Breast epithelium (tissue), 4 donors: ENCODE measurements at regions not wholly inside any gene's neighbourhood (a gene's known extent, or its start where the extent isn't known, plus 50 kb on each side); places are given as distances from the start of the nearest gene placed in this dataset.

Experiments
- DNase-seq, 2 donors: peaks; one replicate each; pipeline ENCODE4 v3.0.0-alpha.2; 2019; ENCODE audit warnings: low spot score in 2 of 2
- H3K27ac ChIP-seq, 2 donors: fragments of 200-600 bp; sonication (generic) in 1 of 2; one replicate each; pipeline ENCODE4 v1.5.1; 2016 to 2019; ENCODE audit warnings: mild to moderate bottlenecking in 1 of 2
- H3K27me3 ChIP-seq, 2 donors: fragments of 200-600 bp; sonication (generic) in 1 of 2; one replicate each; pipeline versions ENCODE4 v1.5.1 to v1.6.0; 2017 to 2019; ENCODE audit warnings: control low read depth in 1 of 2, mild to moderate bottlenecking in 1 of 2
- H3K36me3 ChIP-seq: fragments of 200-600 bp; one replicate; pipeline ENCODE4 v1.5.1; 2019
- H3K4me1 ChIP-seq, 2 donors: fragments of 200-600 bp; sonication (generic); one replicate each; pipeline ENCODE4 v1.5.1; 2016 to 2019; ENCODE audit warnings: control low read depth in 1 of 2
- H3K4me3 ChIP-seq, 3 donors: fragments of 200-600 bp; sonication (generic); 1 replicate in 2 of 3; 2 replicates in 1 of 3; pipeline ENCODE4 v1.5.1; 2016 to 2019; ENCODE audit warnings: mild to moderate bottlenecking in 3 of 3, moderate library complexity in 2 of 3
- H3K9me3 ChIP-seq, 2 donors: fragments of 200-600 bp; sonication (generic) in 1 of 2; one replicate each; pipeline ENCODE4 v1.5.1; 2016 to 2019; ENCODE audit warnings: control low read depth in 1 of 2
- CTCF ChIP-seq, 3 donors: fragments of 450-650 bp; IDR thresholded peaks; one replicate each; pipeline ENCODE4 v1.5.1; 2016 to 2017; ENCODE audit warnings: antibody characterized with exemption in 3 of 3, mild to moderate bottlenecking in 3 of 3, moderate library complexity in 3 of 3
- POLR2A ChIP-seq: fragments of 450-650 bp; IDR thresholded peaks from one replicate; pipeline ENCODE4 v1.6.1; 2016; ENCODE audit warnings: antibody characterized with exemption, mild to moderate bottlenecking, moderate library complexity
- POLR2AphosphoS5 ChIP-seq, 3 donors: sonication (generic); formaldehyde crosslinking; IDR thresholded peaks; one replicate each; pipeline ENCODE4 v1.6.1; 2017; ENCODE audit warnings: antibody characterized with exemption in 3 of 3
- intact Hi-C: fragments of 100-400 bp; cut with DNase I; formaldehyde crosslinking; loops from one replicate; pipeline ENCODE4 v1.15.1; 2023; ENCODE audit warnings: low total_unique reads

DNA sequence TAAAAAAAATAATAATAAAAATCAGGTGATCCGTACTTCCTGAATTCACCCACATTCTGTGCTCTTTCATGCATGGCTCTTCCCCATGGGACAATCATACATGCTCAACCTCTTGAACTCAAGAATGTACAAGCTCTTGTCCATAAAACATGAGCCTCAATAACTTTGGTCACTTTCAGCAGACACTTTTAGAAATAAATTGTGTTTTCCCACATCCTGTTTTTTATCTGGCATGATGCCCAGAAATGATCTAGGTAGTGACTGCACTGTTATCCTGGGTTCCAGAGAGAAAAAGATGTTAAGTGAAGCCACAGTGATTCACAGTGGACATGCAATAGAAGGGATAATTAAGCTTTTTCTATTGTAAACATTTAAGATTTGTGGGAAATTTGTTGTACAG, 537.6 kb upstream of the TMEM132C start:
- Histone ChIP-seq H3K4me3 (no peak overlapping the region), H3K36me3 (no peaks in the 10 kb centered on the region), H3K4me1 (no peaks in the 10 kb centered on the region), H3K9me3 (no peaks in the 10 kb centered on the region), H3K27ac (no peak overlapping the region), H3K27me3 (no peaks in the 10 kb centered on the region)
- TF ChIP-seq POLR2AphosphoS5 (IDR thresholded peaks at IDR 0.05): no peak
- no peak for TF ChIP-seq CTCF (IDR thresholded peaks at IDR 0.05)
- no peak for TF ChIP-seq POLR2A
- intact Hi-C loops: no loop called here
- DNase-seq: no peak

GRCh38 chr12:127731657-127732056, 535.3 kb upstream of the TMEM132C start:
- no peaks in the 10 kb centered on the region for H3K36me3 ChIP-seq
- no peak for DNase-seq
- H3K4me3 ChIP-seq: no peak overlapping the region
- intact Hi-C loops: no loop called here
- H3K4me1 ChIP-seq: no peaks in the 10 kb centered on the region
- TF ChIP-seq CTCF (IDR thresholded peaks at IDR 0.05) (no peak), POLR2AphosphoS5 (IDR thresholded peaks at IDR 0.05) (no peak), POLR2A (no peak)
- H3K9me3 ChIP-seq: no peaks in the 10 kb centered on the region
- no peak overlapping the region for H3K27ac ChIP-seq
- H3K27me3 ChIP-seq: no peaks in the 10 kb centered on the region

- TF ChIP-seq POLR2A (no peak), POLR2AphosphoS5 (IDR thresholded peaks at IDR 0.05) (no peak), CTCF (IDR thresholded peaks at IDR 0.05) (no peak)
- no peak overlapping the region for H3K4me3 ChIP-seq
Measured at GRCh38 chr12:127742231-127742630, 524.7 kb upstream of the TMEM132C start.

GRCh38 chr12:127745469-127746212, 521.3 kb upstream of the TMEM132C start:
- Histone ChIP-seq H3K4me3 (no peak overlapping the region), H3K9me3 (no peaks in the 10 kb centered on the region), H3K4me1 (no peaks in the 10 kb centered on the region), H3K27ac (no peak overlapping the region), H3K36me3 (no peaks in the 10 kb centered on the region), H3K27me3 (no peaks in the 10 kb centered on the region)
- no peak for DNase-seq
- intact Hi-C loops: no loop called here
- TF ChIP-seq POLR2AphosphoS5 (IDR thresholded peaks at IDR 0.05) (no peak), POLR2A (no peak), CTCF (IDR thresholded peaks at IDR 0.05) (no peak)

More at GRCh38 chr12:127742231-127742630, 524.7 kb upstream of the TMEM132C start:
- intact Hi-C loops: no loop called here
- Histone ChIP-seq H3K4me1 (no peaks in the 10 kb centered on the region), H3K9me3 (no peaks in the 10 kb centered on the region), H3K27ac (no peak overlapping the region), H3K27me3 (no peaks in the 10 kb centered on the region), H3K36me3 (no peaks in the 10 kb centered on the region)
- no peak for DNase-seq

DNA sequence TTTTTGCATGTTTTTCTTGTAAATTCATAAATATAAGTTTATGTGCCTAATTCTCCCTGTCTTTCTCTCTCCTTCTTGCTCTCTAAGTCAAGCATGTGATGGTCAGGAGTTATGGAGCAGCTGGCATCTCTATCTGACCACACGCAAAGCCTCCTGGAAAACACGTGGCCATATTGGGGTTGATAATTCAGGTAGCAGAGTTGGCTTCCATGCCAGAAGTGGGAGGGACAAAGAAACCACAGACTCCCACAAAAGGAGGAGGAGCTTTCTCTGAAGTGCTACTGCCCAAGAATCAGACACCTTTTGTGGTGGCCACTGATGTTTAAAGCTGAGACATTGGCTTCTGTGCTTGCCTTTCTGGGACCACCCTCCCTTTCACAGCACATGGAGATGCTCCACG, 517.6 kb upstream of the TMEM132C start:
- no peak for DNase-seq
- H3K36me3 ChIP-seq: no peaks in the 10 kb centered on the region
- H3K27ac ChIP-seq: no peak overlapping the region
- no peaks in the 10 kb centered on the region for H3K4me1 ChIP-seq
- no peaks in the 10 kb centered on the region for H3K9me3 ChIP-seq
- intact Hi-C loops: no loop called here
- H3K27me3 ChIP-seq: no peaks in the 10 kb centered on the region
- TF ChIP-seq POLR2AphosphoS5 (IDR thresholded peaks at IDR 0.05) (no peak), CTCF (IDR thresholded peaks at IDR 0.05) (no peak), POLR2A (no peak)
- no peak overlapping the region for H3K4me3 ChIP-seq
